ENCODE measurements at regions not wholly inside any gene's neighbourhood (a gene's known extent, or its start where the extent isn't known, plus 50 kb on each side); places are given as distances from the start of the nearest gene placed in this dataset.

DNA sequence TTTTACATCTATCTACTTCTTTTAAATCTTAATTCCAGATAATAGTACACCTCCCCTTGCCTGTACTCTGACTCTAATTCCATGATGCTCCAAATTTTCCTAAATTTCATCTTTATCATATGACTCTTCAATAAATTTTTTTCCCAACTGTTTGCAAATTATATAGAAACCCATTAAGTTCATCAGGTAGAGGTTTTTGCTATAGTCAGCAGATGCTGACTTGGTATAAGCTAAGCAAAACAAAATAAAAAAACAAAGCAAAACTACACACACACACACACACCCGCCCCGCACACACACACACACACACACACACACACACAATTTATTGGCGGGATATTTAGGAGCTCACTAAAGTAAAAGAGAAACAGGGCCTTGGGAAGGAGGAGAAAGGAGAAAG, 1047.8 kb upstream of the FAM98A start:
- no peak overlapping the region for H3K4me3 ChIP-seq (ENCODE audit: control insufficient read depth, low read depth, low read length)
- TF ChIP-seq, protein P1, sequence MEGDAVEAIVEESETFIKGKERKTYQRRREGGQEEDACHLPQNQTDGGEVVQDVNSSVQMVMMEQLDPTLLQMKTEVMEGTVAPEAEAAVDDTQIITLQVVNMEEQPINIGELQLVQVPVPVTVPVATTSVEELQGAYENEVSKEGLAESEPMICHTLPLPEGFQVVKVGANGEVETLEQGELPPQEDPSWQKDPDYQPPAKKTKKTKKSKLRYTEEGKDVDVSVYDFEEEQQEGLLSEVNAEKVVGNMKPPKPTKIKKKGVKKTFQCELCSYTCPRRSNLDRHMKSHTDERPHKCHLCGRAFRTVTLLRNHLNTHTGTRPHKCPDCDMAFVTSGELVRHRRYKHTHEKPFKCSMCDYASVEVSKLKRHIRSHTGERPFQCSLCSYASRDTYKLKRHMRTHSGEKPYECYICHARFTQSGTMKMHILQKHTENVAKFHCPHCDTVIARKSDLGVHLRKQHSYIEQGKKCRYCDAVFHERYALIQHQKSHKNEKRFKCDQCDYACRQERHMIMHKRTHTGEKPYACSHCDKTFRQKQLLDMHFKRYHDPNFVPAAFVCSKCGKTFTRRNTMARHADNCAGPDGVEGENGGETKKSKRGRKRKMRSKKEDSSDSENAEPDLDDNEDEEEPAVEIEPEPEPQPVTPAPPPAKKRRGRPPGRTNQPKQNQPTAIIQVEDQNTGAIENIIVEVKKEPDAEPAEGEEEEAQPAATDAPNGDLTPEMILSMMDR (conservative IDR thresholded peaks at IDR 0.05; ENCODE audit: control insufficient read depth, insufficient read depth, low read depth, low read length): no peak
- no peak for DNase-seq (ENCODE audit: low read depth)

DNA sequence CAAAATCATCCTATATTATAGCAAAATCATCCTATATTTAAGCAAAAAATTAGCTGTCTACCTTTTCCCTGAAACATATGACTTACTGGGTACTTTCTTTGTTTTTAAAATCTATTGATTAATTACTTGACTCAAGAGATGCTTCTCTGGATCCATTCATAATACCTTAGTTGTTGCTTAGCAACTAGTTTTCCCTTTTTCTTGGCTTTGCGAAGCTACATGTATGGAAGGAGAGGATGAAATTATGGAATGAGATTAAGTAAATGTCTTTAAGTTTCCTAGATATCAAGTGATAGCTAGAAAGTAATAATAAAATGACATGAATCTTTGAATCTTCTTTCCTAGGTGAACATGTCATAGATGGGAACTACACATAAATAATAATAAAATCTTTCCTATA, 1033.2 kb upstream of the FAM98A start:
- DNase-seq (ENCODE audit: low read depth): no peak
- TF ChIP-seq, protein P1 (conservative IDR thresholded peaks at IDR 0.05; ENCODE audit: control insufficient read depth, insufficient read depth, low read depth, low read length): no peak
- H3K4me3 ChIP-seq (ENCODE audit: control insufficient read depth, low read depth, low read length): no peak overlapping the region

DNA sequence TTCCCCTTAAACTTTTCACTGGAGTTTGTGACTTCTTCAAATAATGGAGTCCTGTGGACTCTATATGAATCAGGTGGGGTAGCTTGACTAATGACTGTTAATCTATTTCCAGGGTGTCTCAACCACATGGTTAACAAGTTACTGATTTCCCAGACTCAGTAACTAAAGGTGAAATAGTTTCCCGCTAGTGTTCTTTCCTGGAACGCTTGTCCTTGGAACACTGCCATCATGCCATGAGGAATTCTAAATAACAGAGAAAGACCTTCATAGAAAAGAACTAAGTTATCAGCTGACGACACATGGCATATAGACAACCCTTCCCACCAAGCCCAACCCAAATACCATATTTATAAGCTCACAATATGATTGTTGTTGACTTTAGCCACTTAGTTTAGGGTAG, 1027.9 kb upstream of the FAM98A start:
- TF ChIP-seq, protein P1 (conservative IDR thresholded peaks at IDR 0.05; ENCODE audit: control insufficient read depth, insufficient read depth, low read depth, low read length): no peak
- no peak overlapping the region for H3K4me3 ChIP-seq (ENCODE audit: control insufficient read depth, low read depth, low read length)
- DNase-seq (ENCODE audit: low read depth): no peak

DNA sequence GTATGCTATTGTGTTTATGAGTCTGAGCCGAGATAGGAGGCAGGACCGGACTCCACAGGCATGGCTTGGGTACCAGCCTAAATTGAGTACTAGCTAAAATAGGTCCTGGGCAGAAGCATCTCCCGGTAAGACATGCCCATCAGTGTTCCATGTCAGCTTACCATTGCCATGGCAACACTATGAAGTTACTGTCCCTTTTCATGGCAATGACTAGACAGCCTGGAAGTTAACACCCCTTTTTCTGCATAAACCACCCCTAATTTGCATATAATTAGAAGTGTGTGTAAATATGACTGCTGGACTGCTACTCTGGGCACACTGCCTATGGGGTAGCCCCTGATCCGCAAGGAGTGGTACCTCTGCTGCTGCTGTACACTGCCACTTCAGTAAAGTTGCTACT, 1005.1 kb upstream of the FAM98A start:
- TF ChIP-seq, protein P1 (conservative IDR thresholded peaks at IDR 0.05; ENCODE audit: control insufficient read depth, insufficient read depth, low read depth, low read length): no peak
- no peak overlapping the region for H3K4me3 ChIP-seq (ENCODE audit: control insufficient read depth, low read depth, low read length)

DNA sequence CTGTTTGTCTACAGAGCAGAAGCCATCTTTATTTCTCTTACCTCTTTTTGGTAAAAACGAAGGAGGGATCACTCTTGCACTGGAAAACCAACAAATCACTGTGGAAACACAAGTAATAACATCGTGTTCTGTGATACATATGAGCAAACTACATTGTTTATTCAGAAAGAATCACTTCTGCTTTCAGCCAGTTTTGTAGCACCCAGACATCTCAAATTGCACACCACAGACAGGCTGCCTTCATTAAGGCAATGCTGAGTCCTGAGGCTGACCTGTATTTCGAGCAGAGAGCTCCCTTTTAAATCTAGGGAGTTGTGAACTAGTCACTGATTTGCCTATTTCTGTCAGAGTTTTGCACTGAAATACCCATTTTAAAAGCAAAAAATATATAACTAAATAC, 1003.2 kb upstream of the FAM98A start:
- DNase-seq (ENCODE audit: low read depth): no peak
- TF ChIP-seq, protein P1 (conservative IDR thresholded peaks at IDR 0.05; ENCODE audit: control insufficient read depth, insufficient read depth, low read depth, low read length): no peak
- no peak overlapping the region for H3K4me3 ChIP-seq (ENCODE audit: control insufficient read depth, low read depth, low read length)

More for the DNA sequence above, 1005.1 kb upstream of the FAM98A start:
- DNase-seq (ENCODE audit: low read depth): no peak

DNA sequence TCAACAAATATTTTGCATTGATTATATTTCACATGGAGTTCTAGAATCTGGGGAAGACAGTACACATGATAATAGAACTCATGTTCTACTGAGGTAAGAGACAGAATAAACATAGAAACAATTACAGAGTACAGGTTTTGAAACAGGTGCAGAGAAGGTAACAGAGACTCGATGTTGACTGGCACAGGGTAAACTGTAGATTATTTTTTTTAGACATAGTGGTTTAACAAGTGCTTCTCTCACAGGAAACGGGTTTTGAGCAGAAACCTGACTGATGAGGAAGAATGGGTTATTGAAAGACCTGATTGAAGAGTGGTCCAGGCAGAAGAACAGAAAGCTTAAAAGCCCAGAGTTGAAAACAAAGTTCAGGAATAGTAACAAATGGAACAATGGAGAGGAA, 1002.5 kb upstream of the FAM98A start:
- TF ChIP-seq, protein P1 (conservative IDR thresholded peaks at IDR 0.05; ENCODE audit: control insufficient read depth, insufficient read depth, low read depth, low read length): no peak
- DNase-seq (ENCODE audit: low read depth): no peak
- H3K4me3 ChIP-seq (ENCODE audit: control insufficient read depth, low read depth, low read length): no peak overlapping the region

DNA sequence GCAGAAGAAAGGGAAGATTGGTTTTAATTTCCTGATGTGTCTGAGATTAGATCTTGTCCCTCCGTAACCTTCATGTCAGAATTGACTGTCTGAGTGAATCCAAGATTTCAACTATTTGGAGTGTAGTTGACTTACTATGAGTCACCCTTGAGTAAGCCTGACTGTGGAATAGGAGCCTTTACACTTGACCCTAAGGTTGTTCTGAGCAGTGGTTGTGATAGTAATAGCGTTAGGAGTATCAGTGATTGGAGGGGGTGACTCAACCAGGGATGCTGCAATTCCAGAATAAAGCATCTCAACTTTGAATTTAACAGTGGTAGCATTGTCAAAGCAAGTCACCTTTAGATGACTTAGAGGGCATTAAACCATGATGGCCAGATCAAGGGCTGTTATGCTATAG, 979.5 kb upstream of the FAM98A start:
- no peak overlapping the region for H3K4me3 ChIP-seq (ENCODE audit: control insufficient read depth, low read depth, low read length)
- TF ChIP-seq, protein P1 (conservative IDR thresholded peaks at IDR 0.05; ENCODE audit: control insufficient read depth, insufficient read depth, low read depth, low read length): no peak
- DNase-seq (ENCODE audit: low read depth): no peak
